Loucy (cell line): ENCODE measurements at regions not wholly inside any gene's neighbourhood (a gene's known extent, or its start where the extent isn't known, plus 50 kb on each side); places are given as distances from the start of the nearest gene placed in this dataset.

ENCODE experiments used
- EZH2phosphoT487 ChIP-seq: fragments of 200-600 bp; IDR thresholded peaks from 2 replicates; pipeline ENCODE4 v1.6.1; 2018; ENCODE audit warnings: antibody characterized with exemption, mild to moderate bottlenecking, moderate library complexity, borderline replicate concordance
- TF ChIP-seq, protein P1 (sequence below): fragments of 200-600 bp; sonication (generic); conservative IDR thresholded peaks from 2 replicates; pipeline ENCODE4 v1.5.1; 2014; ENCODE audit warnings: mild to moderate bottlenecking, antibody characterized with exemption, low read length

DNA sequence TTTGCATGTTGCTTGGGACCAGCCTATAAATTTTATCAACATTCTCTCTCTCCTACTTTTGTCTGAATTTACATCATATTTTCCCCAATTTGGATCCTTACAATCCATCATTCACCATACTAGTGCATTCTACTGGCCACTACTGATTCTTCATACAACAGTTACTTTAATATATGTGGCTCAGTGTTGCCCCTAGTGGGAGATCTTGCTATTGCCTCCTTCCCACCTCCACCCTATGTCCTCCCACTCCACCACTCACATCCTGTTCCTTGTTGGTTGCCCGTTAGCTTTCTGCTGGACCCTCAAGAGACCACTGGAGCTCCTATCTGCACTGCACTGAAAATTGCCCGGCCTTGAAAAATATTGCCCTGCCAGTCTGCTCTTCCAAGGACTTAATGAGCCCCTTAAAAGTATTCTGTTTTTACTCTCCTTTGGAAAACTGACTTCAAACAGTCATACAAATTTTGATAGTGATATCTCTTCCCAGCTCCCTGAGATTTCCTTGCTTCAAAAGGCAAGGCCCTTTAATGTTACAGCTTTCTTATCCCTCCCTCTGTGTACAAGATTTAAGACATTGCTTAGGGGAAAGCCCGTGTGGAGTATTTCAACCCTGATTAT, 243.2 kb upstream of the TMEM229A start:
- TF ChIP-seq, protein P1, sequence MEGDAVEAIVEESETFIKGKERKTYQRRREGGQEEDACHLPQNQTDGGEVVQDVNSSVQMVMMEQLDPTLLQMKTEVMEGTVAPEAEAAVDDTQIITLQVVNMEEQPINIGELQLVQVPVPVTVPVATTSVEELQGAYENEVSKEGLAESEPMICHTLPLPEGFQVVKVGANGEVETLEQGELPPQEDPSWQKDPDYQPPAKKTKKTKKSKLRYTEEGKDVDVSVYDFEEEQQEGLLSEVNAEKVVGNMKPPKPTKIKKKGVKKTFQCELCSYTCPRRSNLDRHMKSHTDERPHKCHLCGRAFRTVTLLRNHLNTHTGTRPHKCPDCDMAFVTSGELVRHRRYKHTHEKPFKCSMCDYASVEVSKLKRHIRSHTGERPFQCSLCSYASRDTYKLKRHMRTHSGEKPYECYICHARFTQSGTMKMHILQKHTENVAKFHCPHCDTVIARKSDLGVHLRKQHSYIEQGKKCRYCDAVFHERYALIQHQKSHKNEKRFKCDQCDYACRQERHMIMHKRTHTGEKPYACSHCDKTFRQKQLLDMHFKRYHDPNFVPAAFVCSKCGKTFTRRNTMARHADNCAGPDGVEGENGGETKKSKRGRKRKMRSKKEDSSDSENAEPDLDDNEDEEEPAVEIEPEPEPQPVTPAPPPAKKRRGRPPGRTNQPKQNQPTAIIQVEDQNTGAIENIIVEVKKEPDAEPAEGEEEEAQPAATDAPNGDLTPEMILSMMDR, result peak; percentile 63
- TF ChIP-seq EZH2phosphoT487, result no peak
